GM23338 (cell line): ENCODE measurements at regions not wholly inside any gene's neighbourhood (a gene's known extent, or its start where the extent isn't known, plus 50 kb on each side); places are given as distances from the start of the nearest gene placed in this dataset.

Source experiments
- ATAC-seq: fragments of 200-7000 bp; cut with Tn5 transposase; 3 replicates; pipeline ENCODE4 v1.9.1; 2020
- DNase-seq: peaks from one replicate; pipeline ENCODE4 v3.0.0-alpha.2; 2015; ENCODE audit warnings: low spot score
- H2AFZ ChIP-seq: fragments of 200-600 bp; sonication (generic); 2 replicates; pipeline ENCODE4 v1.8.0; 2016; ENCODE audit warnings: antibody characterized with exemption, mild to moderate bottlenecking, moderate library complexity
- H3F3A ChIP-seq: fragments of 200-600 bp; sonication (generic); replicated peaks from 2 replicates; pipeline ENCODE4 v1.8.0; 2017; ENCODE audit warnings: antibody characterized with exemption, mixed run types, low read depth
- H3K27ac ChIP-seq: fragments of 200-600 bp; sonication (generic); 2 replicates; pipeline ENCODE4 v1.6.1; 2016; ENCODE audit warnings: low read depth
- H3K27me3 ChIP-seq: fragments of 200-600 bp; sonication (generic); 2 replicates; pipeline ENCODE4 v1.8.0; 2016; ENCODE audit warnings: mild to moderate bottlenecking, mixed run types, moderate library complexity; ENCODE audit not compliant: insufficient read depth
- H3K36me3 ChIP-seq: fragments of 200-600 bp; sonication (generic); 2 replicates; pipeline ENCODE4 v1.8.0; 2016; ENCODE audit warnings: mild to moderate bottlenecking; ENCODE audit not compliant: insufficient read depth
- H3K4me1 ChIP-seq: fragments of 200-600 bp; sonication (generic); 2 replicates; pipeline ENCODE4 v1.8.0; 2016; ENCODE audit warnings: mild to moderate bottlenecking, moderate library complexity; ENCODE audit not compliant: insufficient read depth
- H3K4me2 ChIP-seq: fragments of 200-600 bp; sonication (generic); 2 replicates; pipeline ENCODE4 v1.7.1; 2017; ENCODE audit warnings: mixed run types
- H3K4me3 ChIP-seq: fragments of 200-600 bp; sonication (generic); 2 replicates; pipeline ENCODE4 v1.6.1; 2016; ENCODE audit warnings: mixed run types
- H3K79me2 ChIP-seq: fragments of 200-600 bp; sonication (generic); replicated peaks from 2 replicates; pipeline ENCODE4 v1.8.0; 2017; ENCODE audit warnings: mild to moderate bottlenecking; ENCODE audit not compliant: insufficient read depth
- H3K9me2 ChIP-seq: fragments of 200-600 bp; sonication (generic); 2 replicates; pipeline ENCODE4 v1.8.0; 2017; ENCODE audit not compliant: insufficient read depth
- H4K20me1 ChIP-seq: fragments of 200-600 bp; sonication (generic); replicated peaks from 2 replicates; pipeline ENCODE4 v1.8.0; 2017; ENCODE audit warnings: mild to moderate bottlenecking; ENCODE audit not compliant: insufficient read depth
- H3K27ac Mint-ChIP-seq: 2 replicates; pipeline ENCODE4 v1.8.0; 2020; ENCODE audit warnings: inconsistent platforms, mild to moderate bottlenecking, moderate library complexity, mixed read lengths
- H3K27me3 Mint-ChIP-seq: 3 replicates; pipeline ENCODE4 v1.8.0; 2022; ENCODE audit warnings: low read depth, mild to moderate bottlenecking, moderate library complexity, mixed read lengths, inconsistent platforms; ENCODE audit not compliant: insufficient read depth, poor library complexity
- H3K36me3 Mint-ChIP-seq: 3 replicates; pipeline ENCODE4 v1.8.0; 2021; ENCODE audit warnings: low read depth, mild to moderate bottlenecking, inconsistent platforms, moderate library complexity, mixed read lengths
- H3K4me1 Mint-ChIP-seq: 3 replicates; pipeline ENCODE4 v1.8.0; 2020; ENCODE audit warnings: mild to moderate bottlenecking, inconsistent platforms, mixed read lengths
- H3K4me3 Mint-ChIP-seq: 3 replicates; pipeline ENCODE4 v1.8.0; 2021; ENCODE audit warnings: moderate library complexity, mild to moderate bottlenecking, inconsistent platforms, mixed read lengths
- H3K9me3 Mint-ChIP-seq: 3 replicates; pipeline ENCODE4 v1.8.0; 2020; ENCODE audit warnings: moderate library complexity, mild to moderate bottlenecking, inconsistent platforms, mixed read lengths
- EZH2 ChIP-seq: fragments of 200-600 bp; sonication (generic); IDR thresholded peaks from one replicate; pipeline ENCODE4 v1.8.0; 2017; ENCODE audit warnings: antibody characterized with exemption, mild to moderate bottlenecking, low read depth; ENCODE audit not compliant: unreplicated experiment
- POLR2AphosphoS5 ChIP-seq: IDR thresholded peaks from 2 replicates; pipeline ENCODE4 v1.6.1; 2016; ENCODE audit warnings: antibody characterized with exemption, low read depth
- REST ChIP-seq: IDR thresholded peaks from one replicate; pipeline ENCODE4 v1.6.1; 2018; ENCODE audit warnings: antibody characterized with exemption; ENCODE audit not compliant: unreplicated experiment
- ZNF114 ChIP-seq: fragments of 250-450 bp; sonication (Bioruptor Pico); IDR thresholded peaks from 2 replicates; pipeline ENCODE4 v1.5.0; 2020; ENCODE audit warnings: mild to moderate bottlenecking, moderate library complexity
- ZNF331 ChIP-seq: fragments of 250-450 bp; sonication (Bioruptor Pico); IDR thresholded peaks from 2 replicates; pipeline ENCODE4 v1.5.0; 2020; ENCODE audit warnings: low read depth, mild to moderate bottlenecking, moderate library complexity
- ZNF462 ChIP-seq: fragments of 250-450 bp; sonication (Bioruptor Pico); IDR thresholded peaks from 2 replicates; pipeline ENCODE4 v1.5.0; 2020; ENCODE audit warnings: mild to moderate bottlenecking, moderate library complexity

- Histone ChIP-seq H3K4me3 (no peak overlapping the region), H3K79me2 (no peaks in the 10 kb centered on the region), H3K4me2 (no peak overlapping the region), H3K9me2 (no peaks in the 10 kb centered on the region), H2AFZ (no peak overlapping the region), H3K4me1 (no peaks in the 10 kb centered on the region), H3K36me3 (no peaks in the 10 kb centered on the region), H3K27ac (no peak overlapping the region), H4K20me1 (no peaks in the 10 kb centered on the region), H3F3A (no peaks in the 10 kb centered on the region), H3K27me3 (no peaks in the 10 kb centered on the region)
- Mint-ChIP-seq H3K36me3 (no peaks in the 10 kb centered on the region), H3K4me1 (no peaks in the 10 kb centered on the region), H3K27ac (no peak overlapping the region), H3K4me3 (no peak overlapping the region), H3K9me3 (no peaks in the 10 kb centered on the region), H3K27me3 (no peaks in the 10 kb centered on the region)
- ATAC-seq (no peak), DNase-seq (no peak)
- TF ChIP-seq POLR2AphosphoS5 = no peak
- TF ChIP-seq ZNF114 (CRISPR knock-in tag) = no peak
- no peak for TF ChIP-seq ZNF462 (CRISPR knock-in tag)
These were observed 551.4 kb upstream of the SLC39A10 start for GRCh38 chr2:195105581-195105980.

GRCh38 chr2:195094330-195094729 is 562.7 kb upstream of the SLC39A10 start:
- no peak for DNase-seq
- Mint-ChIP-seq H3K36me3 (no peaks in the 10 kb centered on the region), H3K27me3 (no peaks in the 10 kb centered on the region), H3K4me1 (no peaks in the 10 kb centered on the region; the same call in 1 of the 3 replicates), H3K9me3 (no peaks in the 10 kb centered on the region), H3K4me3 (no peak overlapping the region), H3K27ac (no peak overlapping the region)
- Histone ChIP-seq H3K4me1 (no peaks in the 10 kb centered on the region), H3K9me2 (no peaks in the 10 kb centered on the region), H3K27ac (no peak overlapping the region), H3K79me2 (no peaks in the 10 kb centered on the region), H3K36me3 (no peaks in the 10 kb centered on the region), H4K20me1 (no peaks in the 10 kb centered on the region; the same call in 1 of the 2 replicates), H3K4me3 (no peak overlapping the region), H3F3A (no peaks in the 10 kb centered on the region), H3K27me3 (no peaks in the 10 kb centered on the region), H3K4me2 (no peak overlapping the region), H2AFZ (no peak overlapping the region; the same call in 1 of the 2 replicates)
- no peak for ATAC-seq
- no peak for TF ChIP-seq ZNF331 (CRISPR knock-in tag)
- no peak for TF ChIP-seq REST
- TF ChIP-seq ZNF114 (CRISPR knock-in tag) = no peak
- TF ChIP-seq EZH2 = no peak
